NCI-H82 treated with DMSO at 0.1 percent for 48 hours (cell line): ENCODE measurements at regions not wholly inside any gene's neighbourhood (a gene's known extent, or its start where the extent isn't known, plus 50 kb on each side); places are given as distances from the start of the nearest gene placed in this dataset.

Experiments
- DNase-seq: peaks from one replicate; lab custom pipeline; 2025; ENCODE audit not compliant: unreplicated experiment; lab: John Stamatoyannopoulos, UW

DNA sequence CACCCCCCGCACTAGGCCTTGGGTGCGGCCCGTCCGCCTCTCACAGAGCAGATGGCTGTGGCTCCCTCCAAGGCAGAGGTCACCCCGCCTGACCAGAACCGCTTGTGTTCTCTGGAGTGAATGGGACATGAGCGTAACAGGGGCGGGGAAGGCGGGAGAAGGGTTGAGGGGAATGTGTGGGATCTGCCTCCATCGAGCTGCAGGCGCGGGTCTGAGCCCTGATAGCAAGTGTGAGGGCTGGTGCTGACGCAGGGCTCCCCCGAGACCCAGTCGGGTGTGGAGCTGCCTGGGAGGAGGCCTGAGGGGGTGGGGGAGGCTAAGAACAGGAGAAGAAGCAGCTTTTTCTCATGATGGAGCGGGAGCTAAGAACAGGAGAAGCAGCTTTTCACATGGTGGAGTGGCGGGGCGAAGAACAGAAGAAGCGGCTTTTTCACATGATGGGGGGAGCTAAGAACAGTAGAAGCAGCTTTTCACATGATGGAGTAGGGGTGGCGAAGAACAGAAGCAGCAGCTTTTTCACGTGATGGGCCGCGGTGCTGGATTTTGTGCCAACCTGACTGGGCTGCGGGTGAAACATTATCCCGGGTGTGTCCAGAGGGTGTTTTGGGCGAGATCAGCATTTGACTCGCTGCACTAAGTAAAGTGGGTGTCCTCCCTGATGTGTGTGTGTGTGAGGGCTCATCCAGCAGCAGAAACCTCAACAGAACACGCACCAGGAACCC lies 169.3 kb downstream of the TTLL2 start:
- no peak for DNase-seq

DNA sequence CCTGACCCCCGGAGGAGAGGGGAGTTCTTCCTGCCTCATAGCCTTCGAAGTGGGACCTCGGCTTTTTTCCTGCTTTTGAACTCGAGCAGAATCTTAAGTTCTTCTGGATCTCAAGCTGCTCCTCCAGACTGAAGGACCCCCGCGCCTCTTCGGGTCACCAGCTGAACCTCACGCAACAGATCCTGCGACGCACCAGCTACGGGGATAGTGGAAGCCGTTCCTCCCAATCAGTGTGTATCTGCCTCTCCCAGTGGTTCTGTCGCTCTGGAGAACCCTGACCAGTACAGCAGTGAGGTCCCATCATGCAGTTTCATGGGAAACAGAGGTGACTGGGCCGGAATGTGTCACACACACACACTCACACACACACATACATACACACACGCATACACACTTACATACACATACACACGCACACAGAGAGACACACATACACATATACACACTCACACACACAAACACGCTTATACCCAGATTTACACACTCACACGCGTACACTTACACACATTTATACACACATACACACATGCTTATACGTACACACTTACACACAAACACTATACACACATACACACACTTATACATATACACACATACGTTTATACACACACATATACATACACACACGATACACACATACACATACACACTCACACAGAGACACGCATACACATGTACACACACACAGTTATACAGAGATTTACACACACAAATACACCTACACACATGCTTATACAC lies 170.0 kb downstream of the TTLL2 start:
- no peak for DNase-seq

DNA sequence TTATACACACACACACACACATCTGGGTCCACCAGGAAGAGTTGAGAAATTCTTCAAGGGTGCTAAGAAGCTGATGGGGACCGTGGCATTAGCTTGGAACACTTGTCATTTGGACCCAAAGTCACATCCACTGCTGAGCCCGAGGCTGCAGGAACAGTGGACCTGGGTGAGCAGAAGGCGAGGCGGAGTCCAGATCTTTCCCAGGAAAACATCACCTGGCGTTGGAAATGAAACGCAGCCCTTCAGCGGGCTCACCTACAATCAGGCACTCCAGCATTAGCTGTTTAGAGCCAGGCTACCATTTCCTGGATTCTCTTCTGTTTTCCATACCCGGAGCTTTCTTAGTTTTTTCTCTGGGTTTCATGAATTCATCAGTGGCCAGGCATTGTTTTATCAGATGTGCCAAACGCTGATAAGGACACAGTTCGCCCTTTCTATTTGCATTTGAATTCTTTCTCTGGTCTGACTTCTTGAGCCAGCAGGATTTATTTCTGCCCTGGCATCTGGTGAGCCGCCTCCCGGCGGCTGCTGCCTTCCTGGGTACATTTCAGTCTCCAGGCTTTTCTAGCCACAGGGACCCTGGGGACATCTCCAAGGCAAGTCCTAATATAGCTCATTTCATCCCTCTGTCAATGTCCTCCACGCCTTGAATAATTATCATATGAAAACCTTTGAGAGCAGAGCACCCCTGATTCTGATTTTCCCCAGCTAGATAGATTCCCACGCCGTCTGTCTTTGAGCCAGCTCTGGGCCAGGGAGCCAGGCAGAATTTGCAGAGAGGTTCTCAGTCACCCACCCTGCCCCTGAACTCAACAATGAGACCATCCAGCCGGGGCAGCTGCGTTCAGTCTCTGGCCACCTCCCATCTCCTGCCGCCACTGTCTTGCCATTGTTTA lies 170.9 kb downstream of the TTLL2 start:
- DNase-seq, result no peak

DNA sequence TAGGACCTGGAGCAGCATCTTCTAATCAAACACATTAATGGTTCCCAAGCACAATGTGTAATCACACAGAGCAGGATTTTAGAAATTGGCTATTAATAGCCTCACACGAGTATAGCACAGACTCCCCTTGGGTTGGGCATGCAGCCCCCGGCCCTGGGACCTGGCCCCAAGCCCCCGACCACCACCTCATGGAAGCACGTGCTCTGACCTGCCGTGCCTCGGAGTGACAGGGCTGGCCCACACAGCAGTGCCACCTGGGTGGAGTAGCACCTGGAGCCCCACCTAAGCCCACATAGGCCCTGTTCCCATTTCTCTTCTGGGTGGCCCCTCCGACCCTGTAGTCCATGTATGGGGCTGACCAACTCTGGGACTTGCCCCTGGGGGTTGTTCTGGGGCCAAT lies 171.8 kb downstream of the TTLL2 start:
- no peak for DNase-seq

DNA sequence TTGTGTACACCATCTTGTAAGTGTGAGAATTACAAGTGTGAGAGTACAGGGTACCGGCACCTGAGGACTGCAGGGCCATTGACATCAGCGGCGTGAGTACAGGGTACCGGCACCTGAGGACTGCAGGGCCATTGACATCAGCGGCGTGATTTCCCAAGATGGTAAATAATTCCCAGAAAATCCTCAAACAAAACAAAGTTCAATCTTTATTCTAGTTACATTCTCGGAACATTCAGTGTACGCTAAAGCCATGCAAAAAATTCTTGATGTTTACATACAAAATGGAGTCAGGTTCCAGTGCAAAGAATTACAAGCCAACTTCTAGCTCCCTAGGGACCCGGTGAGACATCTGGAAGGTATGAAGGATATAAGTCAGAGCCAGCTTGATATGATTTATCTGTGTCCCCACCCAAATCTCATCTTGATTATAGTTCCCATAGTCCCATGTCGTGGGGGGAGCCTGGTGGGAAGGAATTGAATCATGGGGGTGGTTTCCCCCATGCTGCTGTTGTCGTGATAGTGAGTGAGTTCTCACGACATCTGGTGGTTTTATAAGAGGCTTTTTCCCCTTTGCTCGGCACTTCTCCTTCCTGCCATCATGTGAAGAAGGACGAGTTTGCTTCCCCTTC lies 172.7 kb downstream of the TTLL2 start:
- DNase-seq, result no peak

DNA sequence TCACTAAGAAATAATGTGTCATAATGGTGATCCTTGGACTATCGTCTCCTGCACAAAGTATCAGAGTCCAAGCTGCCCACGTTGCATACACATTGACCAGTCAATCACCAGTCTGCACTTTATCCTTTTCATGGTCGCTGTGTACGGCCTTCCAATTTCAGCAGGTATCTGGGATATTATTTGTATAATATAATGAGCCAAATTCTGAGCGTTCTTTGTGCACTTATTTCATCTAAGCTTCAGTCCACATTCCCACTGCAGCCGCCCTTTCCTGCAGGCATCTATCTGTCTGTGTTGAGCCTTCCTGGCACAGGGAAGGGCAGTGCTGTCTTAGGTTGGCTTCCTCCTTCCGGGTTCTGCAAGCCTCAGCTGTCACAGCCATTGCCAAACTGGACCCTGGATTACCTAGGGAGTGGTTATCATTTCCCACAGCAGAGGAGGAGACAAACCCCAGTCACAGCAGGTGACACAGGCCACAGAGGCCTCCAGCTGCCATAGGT lies 174.3 kb downstream of the TTLL2 start:
- no peak for DNase-seq

DNA sequence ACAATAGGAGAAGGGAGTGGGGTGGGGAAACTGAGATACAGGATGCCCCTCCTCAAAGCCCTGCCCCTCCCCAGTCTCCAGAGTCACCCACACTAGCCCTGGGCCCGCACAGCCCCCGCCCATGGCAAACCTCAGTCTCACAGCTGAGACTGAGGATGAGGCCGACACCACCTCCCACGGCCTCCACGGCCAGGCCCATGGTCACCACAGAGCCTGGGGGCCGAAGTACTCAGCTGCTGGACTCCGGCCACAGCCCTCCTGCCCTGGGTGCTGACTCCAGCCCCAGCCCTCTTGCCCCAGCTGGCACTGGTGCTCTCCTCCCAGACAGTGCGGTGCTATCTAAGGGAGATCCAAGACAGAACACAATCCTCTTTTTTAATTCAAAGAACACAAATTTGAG lies 176.1 kb downstream of the TTLL2 start:
- no peak for DNase-seq

DNA sequence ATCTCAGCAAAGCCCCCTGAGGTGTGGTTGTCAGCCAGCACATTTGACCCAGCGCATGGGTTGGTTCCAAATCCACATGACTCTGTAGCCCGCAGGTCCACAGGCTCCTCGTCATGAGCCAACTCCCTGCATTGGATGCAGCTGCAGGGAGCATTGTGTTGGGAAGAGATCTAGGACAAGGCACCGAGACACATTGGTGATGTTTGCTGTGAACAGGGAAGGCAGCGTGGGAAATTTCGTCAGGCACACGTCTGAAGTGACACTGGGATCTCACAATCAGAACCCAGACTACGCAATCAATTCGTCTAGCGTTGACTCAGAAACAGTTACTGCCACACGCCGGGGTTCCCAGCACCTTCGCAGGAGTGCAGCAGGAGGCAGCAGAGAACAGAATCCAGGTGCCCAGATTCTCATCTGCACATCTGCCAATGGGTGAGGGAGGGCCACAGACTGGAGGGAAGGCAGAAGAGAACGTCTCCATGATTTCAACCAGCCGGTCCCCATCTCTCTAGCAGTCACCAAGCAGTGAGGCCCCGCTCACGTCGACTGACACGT lies 177.0 kb downstream of the TTLL2 start:
- DNase-seq, result no peak

DNA sequence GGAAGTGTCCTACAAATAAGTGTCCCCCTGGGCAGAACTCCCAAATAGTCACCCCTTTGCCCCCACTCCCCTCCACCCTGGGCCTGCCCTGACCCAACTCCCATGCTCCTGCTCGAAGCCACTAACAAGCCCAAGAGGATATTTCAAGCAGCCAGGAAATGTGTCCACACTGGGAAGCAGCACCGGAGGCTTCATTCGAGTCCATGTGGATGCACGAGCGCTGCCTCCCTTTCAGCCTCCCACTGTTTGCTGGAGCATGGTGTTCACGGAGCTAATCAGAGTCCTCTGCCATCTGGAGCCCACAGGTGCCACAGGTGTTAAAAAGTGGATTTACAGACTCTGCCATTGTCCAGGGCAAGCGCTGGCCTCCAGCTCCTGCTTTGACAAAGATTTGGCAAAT lies 177.6 kb downstream of the TTLL2 start:
- no peak for DNase-seq

DNA sequence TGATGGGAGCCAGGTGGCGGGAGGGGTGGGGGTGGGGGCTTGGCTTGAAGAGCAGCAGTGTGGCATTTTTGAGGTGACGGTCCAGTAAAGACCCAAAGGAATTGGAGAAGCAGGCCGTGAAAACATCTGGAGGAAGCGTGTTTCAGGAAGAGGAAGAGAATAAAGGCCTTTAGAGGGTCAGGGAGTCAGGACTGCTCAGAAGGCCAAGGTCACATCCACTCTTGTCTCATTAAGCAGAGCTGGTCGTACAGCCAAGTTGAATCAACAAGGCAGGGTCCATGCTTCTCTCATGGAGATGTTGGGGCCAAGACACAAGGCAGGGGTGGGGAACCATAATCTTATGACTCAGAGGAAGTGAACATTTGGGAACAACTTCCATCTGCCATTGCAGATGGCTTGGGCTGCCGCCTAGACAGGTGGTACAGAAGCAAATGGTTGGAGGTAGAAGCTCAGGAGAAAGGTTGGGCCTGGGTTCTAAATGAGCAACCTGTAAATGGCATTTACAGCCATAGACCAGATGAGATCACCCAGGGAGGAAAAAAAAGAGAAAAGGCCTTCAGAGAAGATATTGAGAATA lies 179.6 kb downstream of the TTLL2 start:
- DNase-seq, result no peak

DNA sequence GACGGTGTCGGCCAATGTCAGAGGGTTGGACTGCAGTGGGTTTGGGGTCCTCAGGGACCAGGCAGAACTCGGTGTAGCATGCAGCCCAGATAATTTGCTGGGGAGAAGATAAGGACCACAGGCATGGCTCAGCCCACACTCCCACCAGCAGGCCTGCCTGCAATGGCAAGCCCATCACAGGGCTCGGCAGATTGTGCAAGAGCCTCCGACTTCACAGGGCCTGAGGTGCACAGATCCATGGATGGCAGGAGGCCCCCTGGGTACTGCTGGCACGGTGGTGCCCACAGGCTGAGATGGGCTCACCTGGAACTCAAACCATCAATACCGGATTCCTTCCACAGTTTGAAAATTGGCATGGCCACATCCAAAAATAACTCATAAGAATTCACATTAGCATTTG lies 180.3 kb downstream of the TTLL2 start:
- DNase-seq, result no peak

DNA sequence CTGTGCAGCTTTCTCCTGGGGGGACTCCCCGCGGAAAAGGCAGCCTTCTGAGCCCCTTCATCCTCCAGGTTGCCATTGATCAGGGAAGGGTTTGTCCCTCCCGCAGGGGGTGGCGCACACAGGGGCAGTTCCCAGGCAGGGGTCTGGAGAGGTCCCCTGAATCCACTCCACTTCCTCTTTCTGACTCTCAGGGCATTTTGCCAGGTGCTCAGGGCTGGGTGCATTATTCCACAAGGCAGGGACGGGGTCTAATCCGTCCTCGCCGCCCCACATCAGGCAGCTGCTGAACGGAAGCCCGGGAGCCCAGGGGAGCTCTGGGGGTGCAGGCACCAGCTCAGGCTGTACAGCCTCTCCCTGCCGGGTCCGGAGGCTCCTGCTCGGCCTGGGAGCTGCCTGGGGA lies 180.9 kb downstream of the TTLL2 start:
- no peak for DNase-seq

DNA sequence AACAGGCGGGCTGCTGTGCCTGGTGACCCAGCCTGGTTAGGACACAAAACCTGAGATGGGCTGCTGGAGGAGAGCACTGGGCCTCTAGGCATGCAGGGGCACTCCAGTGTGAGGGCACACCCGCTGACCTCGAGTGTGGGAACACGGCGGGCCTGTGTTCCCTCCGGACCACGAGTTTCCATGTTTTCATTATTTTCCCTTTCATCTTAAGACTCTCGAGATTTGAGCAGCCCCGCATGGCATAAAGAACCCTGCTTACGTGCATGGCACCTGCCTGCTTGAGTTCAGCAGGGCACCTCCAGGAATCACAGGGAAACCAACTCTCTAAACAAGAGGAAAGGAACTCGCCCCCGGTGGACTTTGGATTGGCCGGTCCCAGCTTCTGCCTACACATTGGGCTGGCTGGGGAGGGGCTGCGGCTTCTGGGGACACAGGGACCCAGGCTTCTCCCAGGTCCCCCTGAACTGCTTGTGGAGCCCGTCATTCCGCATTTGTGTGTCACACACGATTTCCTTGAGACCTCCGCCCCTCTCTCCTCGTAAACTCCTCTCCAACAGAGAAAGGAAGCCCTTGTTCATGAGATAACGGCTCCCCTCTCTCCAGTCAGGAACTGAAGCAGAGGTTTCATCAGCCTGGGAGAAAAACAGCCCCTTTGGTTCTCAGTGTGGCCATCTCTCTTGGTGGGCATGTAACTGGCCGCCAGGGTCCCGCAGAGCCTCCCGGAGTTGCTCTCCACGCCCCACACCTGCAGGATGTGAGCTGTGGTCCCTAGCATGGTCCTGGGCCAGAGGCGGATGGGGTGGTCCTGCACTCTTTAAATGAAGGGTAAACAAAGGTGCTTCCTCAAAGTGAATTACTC lies 181.8 kb downstream of the TTLL2 start:
- DNase-seq, result no peak

DNA sequence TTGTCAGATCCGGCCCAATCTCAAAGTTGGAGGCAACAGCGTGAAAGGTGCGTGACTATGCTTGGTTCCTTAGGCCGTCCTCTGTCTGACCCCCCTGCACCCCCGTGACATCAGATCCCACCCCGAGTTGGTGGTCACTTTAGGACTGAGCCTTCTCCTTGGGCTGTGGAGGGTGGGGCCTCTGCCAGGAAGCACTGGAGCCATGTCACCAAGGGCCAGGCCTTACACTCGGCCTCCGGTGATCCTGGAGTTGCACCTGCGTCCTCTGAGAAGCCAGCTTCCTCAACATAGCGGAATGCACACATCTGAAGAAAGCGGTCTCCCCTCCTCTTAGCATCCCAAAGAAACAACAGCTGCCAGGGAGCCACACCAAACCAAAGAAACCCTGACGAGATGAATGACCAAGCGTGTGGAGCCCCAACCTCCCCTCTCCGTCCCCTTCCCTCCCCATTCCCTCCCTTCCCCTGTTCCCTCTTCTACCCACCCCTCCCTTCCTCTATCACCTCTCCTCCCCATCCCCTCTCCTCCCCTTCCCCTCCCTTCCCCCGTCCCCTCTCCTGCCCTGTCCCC lies 182.6 kb downstream of the TTLL2 start:
- no peak for DNase-seq

DNA sequence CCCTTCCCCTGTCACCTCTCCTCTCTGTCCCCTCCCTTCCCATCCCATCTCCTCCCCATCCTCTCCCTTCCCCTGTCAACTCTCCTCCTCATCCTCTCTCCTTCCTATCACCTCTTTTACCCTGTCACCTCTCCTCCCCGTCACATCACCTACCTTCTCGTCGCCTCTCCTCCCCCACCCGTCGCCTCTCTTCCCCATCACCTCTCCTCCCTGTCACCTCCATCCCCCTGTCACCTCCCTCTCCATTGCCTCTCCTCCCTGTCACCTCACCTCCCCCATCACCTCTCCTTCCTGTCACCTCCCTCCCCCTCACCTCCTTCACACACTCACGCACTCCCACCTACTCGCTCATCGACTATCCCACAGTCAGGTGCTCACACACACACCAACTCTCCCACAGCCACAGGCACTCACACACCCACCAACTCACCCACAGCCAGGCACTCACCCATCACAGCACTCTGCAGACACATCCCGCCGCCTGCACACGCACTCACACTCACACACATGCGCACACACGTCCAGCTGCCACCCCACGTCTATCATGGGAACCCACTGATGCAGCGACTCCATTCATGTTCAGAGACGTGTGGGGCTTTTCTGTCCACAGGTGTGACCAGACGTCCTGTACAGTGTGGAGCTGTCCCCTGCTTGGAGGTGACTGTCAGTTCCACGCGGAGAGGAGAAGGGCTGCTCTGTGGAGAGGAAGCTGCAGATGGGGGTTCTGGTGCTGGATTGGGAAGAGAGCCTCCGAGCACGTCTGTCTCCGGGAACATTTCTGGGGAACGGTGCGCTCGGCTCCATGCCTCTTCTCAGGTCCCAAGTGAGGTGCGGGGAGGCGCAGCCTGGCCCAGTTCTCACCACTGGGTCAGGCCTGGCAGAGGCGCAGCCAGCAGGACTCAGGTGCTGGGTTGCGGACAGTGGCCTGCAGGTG lies 184.3 kb downstream of the TTLL2 start:
- no peak for DNase-seq

DNA sequence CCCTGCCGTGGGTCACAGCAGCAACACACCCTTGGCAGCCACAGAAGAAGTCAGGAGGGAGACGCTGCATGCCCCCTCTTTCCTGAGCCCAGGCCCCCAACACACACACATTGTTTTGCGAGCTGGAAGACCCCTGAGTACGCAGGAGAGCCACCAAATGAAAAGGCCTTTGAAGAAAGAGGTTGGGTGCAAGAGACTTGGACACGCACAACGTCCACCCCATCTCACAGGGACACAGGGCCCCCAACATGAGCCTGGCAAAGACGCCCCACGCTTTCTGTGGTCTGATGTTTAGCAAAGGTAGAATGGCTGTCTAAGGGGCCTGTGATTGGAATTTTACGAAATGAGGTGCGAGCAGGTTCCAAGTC lies 185.0 kb downstream of the TTLL2 start:
- DNase-seq, result no peak

DNA sequence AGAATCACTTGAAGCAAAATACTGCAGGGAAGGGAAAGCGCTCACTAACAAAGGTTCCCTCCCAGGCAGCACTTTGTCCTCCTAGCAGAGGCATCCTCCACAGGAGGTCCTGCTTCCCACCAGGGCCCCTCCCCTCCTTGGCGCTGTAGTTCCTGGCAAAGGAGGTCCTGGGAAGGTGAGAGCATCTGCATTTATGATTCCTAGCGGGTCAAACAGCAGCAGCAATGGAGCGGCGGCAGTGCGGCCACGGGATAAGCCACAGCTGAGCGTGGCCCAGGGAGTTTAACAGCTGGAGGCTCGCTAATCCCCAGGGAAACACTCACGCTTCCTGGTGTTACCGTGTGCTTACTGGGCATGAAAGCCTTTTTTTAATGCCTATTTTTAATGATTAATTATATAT lies 185.8 kb downstream of the TTLL2 start:
- DNase-seq, result no peak

DNA sequence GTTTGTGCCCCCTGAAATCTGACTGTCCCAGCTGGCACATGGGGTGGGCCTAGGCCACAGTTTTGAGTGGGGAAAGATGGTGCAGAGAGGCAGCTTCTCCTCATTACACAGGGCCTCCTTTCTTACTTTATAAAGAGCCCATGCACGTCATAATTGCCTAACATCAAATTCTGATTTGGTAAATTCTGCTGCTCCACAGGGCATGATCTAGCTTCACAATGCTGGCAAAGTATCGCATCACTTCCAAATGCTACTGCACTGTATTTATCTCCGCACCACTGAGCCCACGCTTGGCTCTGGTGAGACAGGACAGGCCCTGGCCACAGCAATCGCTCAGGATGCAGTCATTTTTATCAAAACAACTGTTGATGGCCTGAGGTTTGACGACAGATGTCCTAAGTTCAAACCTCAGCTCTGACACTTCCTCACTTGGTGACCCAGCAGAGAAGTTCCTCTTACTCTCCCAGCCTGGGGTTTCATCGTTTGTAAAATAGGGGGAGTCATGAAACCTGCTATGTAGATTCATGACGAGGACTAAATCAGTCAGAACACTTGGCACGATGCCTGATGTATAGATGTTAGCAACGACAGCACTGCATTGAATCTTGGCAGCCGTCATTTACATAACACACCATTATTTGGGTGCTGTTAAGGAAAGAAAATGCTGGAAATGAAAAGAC lies 187.9 kb downstream of the TTLL2 start:
- DNase-seq, result no peak
